Activated naive CD4-positive, alpha-beta T cell treated with anti-CD3 and anti-CD28 coated beads, Interleukin-2, amount 10 ng/mL, durations not matched to agents 7 days and 5 days (primary cell): ENCODE measurements at regions not wholly inside any gene's neighbourhood (a gene's known extent, or its start where the extent isn't known, plus 50 kb on each side); places are given as distances from the start of the nearest gene placed in this dataset.

ENCODE experiments used
- CTCF ChIA-PET: fragments of 350-600 bp; sonication (Branson Sonifier 250); formaldehyde crosslinking; loops from one replicate; lab custom pipeline; 2021; ENCODE audit warnings: antibody characterized with exemption; lab: Charles Lee
- DNase-seq: peaks from one replicate; pipeline ENCODE4 v3.0.0-alpha.2; 2020
- H3K27ac Mint-ChIP-seq: one replicate; pipeline ENCODE4 v1.8.0; 2021; ENCODE audit warnings: mild to moderate bottlenecking, moderate library complexity, mixed read lengths
- H3K27me3 Mint-ChIP-seq: one replicate; pipeline ENCODE4 v1.8.0; 2021; ENCODE audit warnings: mild to moderate bottlenecking, mixed read lengths
- H3K36me3 Mint-ChIP-seq: one replicate; pipeline ENCODE4 v1.8.0; 2021; ENCODE audit warnings: mixed read lengths
- H3K4me1 Mint-ChIP-seq: one replicate; pipeline ENCODE4 v1.8.0; 2021; ENCODE audit warnings: mixed read lengths
- H3K4me3 Mint-ChIP-seq: one replicate; pipeline ENCODE4 v1.8.0; 2021; ENCODE audit warnings: mild to moderate bottlenecking, moderate library complexity, mixed read lengths
- H3K9me3 Mint-ChIP-seq: one replicate; pipeline ENCODE4 v1.8.0; 2021; ENCODE audit warnings: mixed read lengths

GRCh38 chr10:42969147-42969546 lies 107.7 kb upstream of the RET start:
- DNase-seq, result no peak
- H3K27me3 Mint-ChIP-seq, result peaks cover 10% of the 10 kb centered on the region
- H3K4me3 Mint-ChIP-seq, result no peak overlapping the region
- H3K4me1 Mint-ChIP-seq, result no peaks in the 10 kb centered on the region
- H3K27ac Mint-ChIP-seq, result no peak overlapping the region
- CTCF ChIA-PET, result no interaction called here
- no peaks in the 10 kb centered on the region for H3K36me3 Mint-ChIP-seq
- no peaks in the 10 kb centered on the region for H3K9me3 Mint-ChIP-seq

- Mint-ChIP-seq H3K9me3 (no peaks in the 10 kb centered on the region), H3K4me3 (no peak overlapping the region), H3K27me3 (peaks cover 10% of the 10 kb centered on the region), H3K36me3 (no peaks in the 10 kb centered on the region), H3K4me1 (no peaks in the 10 kb centered on the region), H3K27ac (no peak overlapping the region)
- no peak for DNase-seq
- CTCF ChIA-PET, result no interaction called here
Measured at GRCh38 chr10:42969909-42970308, 107.0 kb upstream of the RET start.

DNA sequence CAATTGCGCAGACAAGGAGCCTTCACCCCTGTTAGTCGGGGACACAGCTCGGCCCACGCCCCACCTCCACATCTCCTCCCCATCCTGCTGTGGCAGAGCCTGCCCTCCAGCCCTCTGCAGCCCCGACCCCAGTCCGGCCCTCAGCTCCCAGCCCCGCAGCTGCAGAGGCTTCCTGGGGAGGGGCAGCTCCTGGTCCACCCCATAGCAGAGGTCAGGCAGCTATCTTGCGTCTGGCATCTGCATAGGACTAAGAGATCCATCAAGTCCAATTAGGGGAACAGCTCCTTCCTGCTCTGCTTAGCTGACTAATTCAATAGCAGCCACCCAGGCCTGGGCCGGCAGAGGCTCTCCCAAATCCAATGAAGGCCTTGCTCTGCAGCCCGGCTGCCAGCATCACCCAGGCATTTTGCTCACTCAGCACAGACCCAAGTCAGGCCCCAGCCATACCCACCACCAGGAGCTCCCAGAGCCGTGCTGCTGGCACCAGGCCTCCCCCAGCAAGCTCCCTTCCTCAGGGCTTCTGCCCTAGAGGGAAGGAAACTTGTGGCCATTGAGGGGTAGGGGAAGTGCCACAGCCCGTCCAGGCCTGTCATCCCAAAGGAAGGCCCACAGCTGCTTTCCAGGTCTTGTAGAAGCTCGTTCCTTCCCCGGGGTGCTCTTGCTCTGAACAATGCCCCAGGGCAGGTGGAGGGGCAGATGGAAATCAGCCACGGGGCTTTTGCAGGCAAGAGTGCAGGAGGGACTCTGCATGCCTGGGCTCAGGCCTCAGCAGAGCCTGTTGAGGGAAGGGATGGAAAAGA lies 106.2 kb upstream of the RET start:
- Mint-ChIP-seq H3K36me3 (no peaks in the 10 kb centered on the region), H3K4me3 (no peak overlapping the region), H3K27ac (no peak overlapping the region), H3K27me3 (peaks cover 10% of the 10 kb centered on the region), H3K9me3 (no peaks in the 10 kb centered on the region), H3K4me1 (no peaks in the 10 kb centered on the region)
- peak; percentile 14 for DNase-seq
- CTCF ChIA-PET, result no interaction called here

- CTCF ChIA-PET, result no interaction called here
- Mint-ChIP-seq H3K4me3 (no peak overlapping the region), H3K27me3 (peaks cover 10% of the 10 kb centered on the region), H3K4me1 (no peaks in the 10 kb centered on the region), H3K9me3 (no peaks in the 10 kb centered on the region), H3K36me3 (no peaks in the 10 kb centered on the region), H3K27ac (no peak overlapping the region)
- no peak for DNase-seq
Measured at GRCh38 chr10:42971251-42971599, 105.6 kb upstream of the RET start.

DNA sequence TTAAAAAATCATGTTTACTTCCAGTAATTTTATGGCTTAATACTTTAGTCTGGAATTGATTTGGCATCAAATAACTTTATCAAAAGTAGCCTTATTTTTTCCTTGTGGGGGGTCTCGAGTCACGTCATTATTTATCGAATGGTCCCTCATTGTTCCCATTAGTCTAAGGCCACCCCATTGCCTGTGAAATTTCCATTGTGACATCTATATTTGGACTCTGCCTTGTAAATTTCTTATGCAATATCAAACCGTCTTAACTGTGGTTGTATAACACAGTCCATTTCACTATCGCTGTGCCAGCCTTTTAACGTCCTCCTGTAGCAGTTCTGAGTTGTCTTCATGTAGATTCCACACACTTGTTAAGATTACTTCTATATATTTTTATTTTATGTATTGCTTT lies 103.9 kb upstream of the RET start:
- Mint-ChIP-seq H3K36me3 (no peaks in the 10 kb centered on the region), H3K4me1 (no peaks in the 10 kb centered on the region), H3K27ac (no peak overlapping the region), H3K27me3 (peaks cover 10% of the 10 kb centered on the region), H3K4me3 (no peak overlapping the region), H3K9me3 (no peaks in the 10 kb centered on the region)
- DNase-seq, result no peak
- CTCF ChIA-PET, result no interaction called here

DNA sequence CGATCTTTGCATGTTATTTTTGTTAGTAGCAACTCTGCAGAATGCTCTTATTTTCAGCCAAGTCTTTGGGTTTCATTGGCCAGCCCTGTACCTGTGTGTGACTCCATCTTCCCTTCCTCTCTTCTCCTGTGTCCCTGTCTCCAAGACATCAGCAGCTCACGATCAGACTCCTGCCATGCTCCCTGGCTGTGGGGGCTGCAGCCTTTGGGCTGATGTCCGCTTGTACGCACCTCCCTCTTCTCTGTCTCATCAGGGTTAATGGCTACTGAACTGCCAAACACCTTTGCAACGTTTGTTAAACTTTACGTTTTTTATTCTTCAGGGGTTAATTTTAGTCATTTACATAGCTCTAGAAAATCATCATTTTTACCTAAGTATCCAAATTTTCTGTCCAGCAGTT lies 103.5 kb upstream of the RET start:
- CTCF ChIA-PET, result no interaction called here
- Mint-ChIP-seq H3K9me3 (no peaks in the 10 kb centered on the region), H3K36me3 (no peaks in the 10 kb centered on the region), H3K4me3 (no peak overlapping the region), H3K27me3 (peaks cover 10% of the 10 kb centered on the region), H3K4me1 (no peaks in the 10 kb centered on the region), H3K27ac (no peak overlapping the region)
- no peak for DNase-seq

GRCh38 chr10:42973870-42974692 lies 102.8 kb upstream of the RET start:
- Mint-ChIP-seq H3K9me3 (no peaks in the 10 kb centered on the region), H3K27ac (no peak overlapping the region), H3K27me3 (peaks cover 8% of the 10 kb centered on the region), H3K36me3 (no peaks in the 10 kb centered on the region), H3K4me3 (no peak overlapping the region), H3K4me1 (no peaks in the 10 kb centered on the region)
- CTCF ChIA-PET, result no interaction called here
- DNase-seq, result no peak

- no peaks in the 10 kb centered on the region for H3K9me3 Mint-ChIP-seq
- no peak overlapping the region for H3K4me3 Mint-ChIP-seq
- no peak for DNase-seq
- peaks cover 2% of the 10 kb centered on the region for H3K27me3 Mint-ChIP-seq
- H3K4me1 Mint-ChIP-seq, result peaks cover 5% of the 10 kb centered on the region
- H3K36me3 Mint-ChIP-seq, result no peaks in the 10 kb centered on the region
- CTCF ChIA-PET, result no interaction called here
- H3K27ac Mint-ChIP-seq, result no peak overlapping the region
Measured at GRCh38 chr10:42974693-42975002, 102.2 kb upstream of the RET start.

- Mint-ChIP-seq H3K4me3 (no peak overlapping the region), H3K9me3 (no peaks in the 10 kb centered on the region), H3K27ac (no peak overlapping the region), H3K27me3 (no peaks in the 10 kb centered on the region), H3K36me3 (no peaks in the 10 kb centered on the region), H3K4me1 (peaks cover 5% of the 10 kb centered on the region)
- CTCF ChIA-PET, result no interaction called here
- DNase-seq, result peak; percentile 17
Measured at GRCh38 chr10:42975005-42975493, 101.8 kb upstream of the RET start.

DNA sequence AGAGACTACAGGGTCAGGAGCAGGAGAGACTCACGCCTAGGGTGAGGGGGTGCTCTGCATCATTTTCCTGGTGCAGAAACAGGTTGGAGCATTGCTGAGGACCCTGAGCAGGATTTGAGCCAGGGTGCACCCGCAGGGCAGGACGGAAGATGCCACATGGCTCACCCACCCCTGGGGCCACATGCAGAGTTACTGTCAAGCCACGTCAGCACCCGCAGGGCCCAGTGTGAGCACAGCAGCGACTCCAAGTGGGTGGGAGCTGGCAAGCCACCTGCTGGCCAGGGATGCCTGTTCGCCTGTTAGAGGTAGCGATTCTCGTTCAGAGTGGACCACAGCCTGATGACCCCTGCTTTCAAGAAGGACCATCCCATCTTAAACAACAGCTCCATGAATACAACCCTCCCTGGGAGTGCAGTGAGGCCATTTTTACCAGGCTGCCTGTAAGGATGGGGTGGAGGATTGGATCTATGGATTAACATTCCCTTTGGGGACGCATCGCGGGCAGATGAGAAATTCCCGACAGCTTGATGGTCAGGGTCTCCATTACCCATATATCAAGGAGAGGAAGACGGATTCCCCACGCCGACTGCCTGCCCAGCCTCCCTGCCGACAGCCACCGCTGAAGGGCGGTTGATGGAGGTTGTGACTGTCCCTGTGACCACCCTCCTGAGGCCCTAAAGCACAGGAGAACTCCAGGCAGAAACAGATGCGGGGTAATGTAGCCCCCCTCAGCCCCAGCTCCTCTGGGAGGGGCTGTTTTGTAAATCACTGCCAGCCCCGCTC lies 101.1 kb upstream of the RET start:
- Mint-ChIP-seq H3K27ac (no peak overlapping the region), H3K4me1 (peaks cover 5% of the 10 kb centered on the region), H3K4me3 (no peak overlapping the region), H3K27me3 (no peaks in the 10 kb centered on the region), H3K9me3 (no peaks in the 10 kb centered on the region), H3K36me3 (no peaks in the 10 kb centered on the region)
- peak; percentile 17 for DNase-seq
- CTCF ChIA-PET, result no interaction called here

DNA sequence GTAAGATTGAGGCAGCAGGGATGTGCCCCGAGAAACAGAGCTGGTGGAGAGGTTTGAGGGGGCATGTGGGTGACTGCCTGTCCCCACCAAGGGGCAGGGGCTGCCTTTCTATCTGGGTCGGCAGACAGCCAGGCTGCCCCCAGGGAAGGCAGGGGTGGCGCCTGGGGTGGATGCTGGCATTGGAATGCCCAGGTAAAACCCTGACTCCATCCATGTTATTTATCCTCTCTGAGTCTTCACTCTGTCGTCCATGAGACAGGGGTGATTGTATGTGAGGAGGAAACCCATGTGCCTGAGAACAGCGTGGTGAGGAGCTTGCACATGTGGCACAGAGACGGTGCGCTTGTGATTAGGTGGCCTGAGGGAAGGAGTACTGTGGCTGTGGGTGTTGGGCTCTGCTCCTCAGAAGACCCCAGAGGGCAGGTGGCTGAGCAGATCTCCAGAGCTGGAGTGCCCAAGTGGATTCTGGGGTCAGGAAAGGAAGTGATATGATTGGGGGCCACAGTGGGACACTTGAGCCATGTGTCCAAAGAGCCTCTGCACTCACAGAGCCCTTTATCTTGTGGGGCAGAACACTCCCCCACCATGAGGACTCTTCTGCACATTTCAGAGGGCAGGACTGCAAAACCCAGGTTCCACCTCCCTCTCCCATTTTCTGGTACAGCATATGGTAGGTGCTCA lies 100.4 kb upstream of the RET start:
- CTCF ChIA-PET, result no interaction called here
- Mint-ChIP-seq H3K4me1 (peaks cover 5% of the 10 kb centered on the region), H3K27ac (no peak overlapping the region), H3K36me3 (no peaks in the 10 kb centered on the region), H3K27me3 (no peaks in the 10 kb centered on the region), H3K9me3 (no peaks in the 10 kb centered on the region), H3K4me3 (no peak overlapping the region)
- no peak for DNase-seq

- Mint-ChIP-seq H3K27me3 (no peaks in the 10 kb centered on the region), H3K36me3 (no peaks in the 10 kb centered on the region), H3K9me3 (no peaks in the 10 kb centered on the region), H3K4me3 (no peak overlapping the region), H3K4me1 (peaks cover 5% of the 10 kb centered on the region), H3K27ac (no peak overlapping the region)
- no peak for DNase-seq
- CTCF ChIA-PET, result no interaction called here
Measured at GRCh38 chr10:42977032-42977416, 99.8 kb upstream of the RET start.

- H3K4me3 Mint-ChIP-seq, result no peak overlapping the region
- peaks cover 5% of the 10 kb centered on the region for H3K4me1 Mint-ChIP-seq
- peak; percentile 15 for DNase-seq
- H3K27ac Mint-ChIP-seq, result no peak overlapping the region
- CTCF ChIA-PET, result no interaction called here
- no peaks in the 10 kb centered on the region for H3K9me3 Mint-ChIP-seq
- H3K27me3 Mint-ChIP-seq, result peaks cover 8% of the 10 kb centered on the region
- no peaks in the 10 kb centered on the region for H3K36me3 Mint-ChIP-seq
Measured at GRCh38 chr10:42979181-42979580, 97.7 kb upstream of the RET start.
